H1 (cell line): ENCODE measurements at regions not wholly inside any gene's neighbourhood (a gene's known extent, or its start where the extent isn't known, plus 50 kb on each side); places are given as distances from the start of the nearest gene placed in this dataset.

Source experiments
- CTCF ChIA-PET: fragments of 300-600 bp; sonication (Branson Sonifier 250); formaldehyde crosslinking; loops from one replicate; lab custom pipeline; 2021; ENCODE audit not compliant: partially characterized antibody; lab: Charles Lee
- POLR2A ChIA-PET: fragments of 300-600 bp; sonication (Branson Sonifier 250); formaldehyde crosslinking; loops from one replicate; lab custom pipeline; 2021; ENCODE audit warnings: inconsistent platforms; ENCODE audit not compliant: partially characterized antibody; lab: Charles Lee
- DNase-seq, 2 experiments: peaks; one replicate each; pipeline versions ENCODE4 v3.0.0 to v3.0.0-alpha.2; 2010 to 2022; ENCODE audit warnings: low spot score in 2 of 2, low read depth in 1 of 2, mixed read lengths in 1 of 2
- FAIRE-seq: peaks from 2 replicates; lab custom pipeline; 2011; peaks lifted over from hg19 to GRCh38; lab: Jason Lieb, UNC
- H2AFZ ChIP-seq: 2 replicates; pipeline ENCODE4 v1.8.1; 2012; ENCODE audit warnings: low read length, inconsistent platforms
- H2AK5ac ChIP-seq: 2 replicates; pipeline ENCODE4 v1.6.1; 2013; ENCODE audit warnings: low read depth, low read length
- H2BK120ac ChIP-seq: replicated peaks from 2 replicates; pipeline ENCODE3; 2013; ENCODE audit warnings: low read depth, low read length, inconsistent platforms
- H2BK12ac ChIP-seq: 2 replicates; pipeline ENCODE4 v1.6.1; 2013; ENCODE audit warnings: low read depth, low read length
- H2BK15ac ChIP-seq: 2 replicates; pipeline ENCODE4 v1.6.1; 2013; ENCODE audit warnings: low read length
- H2BK20ac ChIP-seq: 2 replicates; pipeline ENCODE4 v1.6.1; 2013; ENCODE audit warnings: low read length
- H2BK5ac ChIP-seq: 2 replicates; pipeline ENCODE4 v1.6.1; 2013; ENCODE audit warnings: low read depth, low read length
- H3K14ac ChIP-seq: 2 replicates; pipeline ENCODE4 v1.6.1; 2013; ENCODE audit warnings: inconsistent platforms; ENCODE audit not compliant: insufficient read length
- H3K18ac ChIP-seq: 2 replicates; pipeline ENCODE4 v1.6.1; 2013; ENCODE audit warnings: low read length; ENCODE audit errors: extremely low read depth
- H3K23ac ChIP-seq: 2 replicates; pipeline ENCODE4 v1.6.1; 2013; ENCODE audit warnings: inconsistent platforms; ENCODE audit not compliant: insufficient read length
- H3K23me2 ChIP-seq: 2 replicates; pipeline ENCODE4 v1.6.1; 2013; ENCODE audit warnings: low read depth, low read length
- H3K27ac ChIP-seq: 2 replicates; pipeline ENCODE4 v1.6.1; 2011; ENCODE audit warnings: low read depth, low read length, inconsistent platforms
- H3K27me3 ChIP-seq, 4 experiments: replicated peaks in 1 of 4; 1 replicate in 1 of 4; 2 replicates in 3 of 4; pipeline versions ENCODE4 v1.6.1 to v1.8.1; 2011 to 2013; ENCODE audit warnings: low read length in 3 of 4, mild to moderate bottlenecking in 3 of 4, inconsistent platforms in 2 of 4, mixed read lengths in 2 of 4, moderate library complexity in 1 of 4; ENCODE audit not compliant: control insufficient read depth in 3 of 4, insufficient read depth in 3 of 4; ENCODE audit errors: extremely low read depth in 1 of 4
- H3K36me3 ChIP-seq, 4 experiments: 2 replicates each; pipeline versions ENCODE4 v1.6.1 to v1.8.1; 2011 to 2013; ENCODE audit warnings: mild to moderate bottlenecking in 4 of 4, low read length in 3 of 4, moderate library complexity in 2 of 4, control low read depth in 1 of 4, inconsistent platforms in 1 of 4; ENCODE audit not compliant: insufficient read depth in 4 of 4, control insufficient read depth in 2 of 4
- H3K4ac ChIP-seq: replicated peaks from 2 replicates; pipeline ENCODE3; 2013; ENCODE audit warnings: low read length, low read depth, mixed read lengths, inconsistent platforms; ENCODE audit not compliant: insufficient read length
- H3K4me1 ChIP-seq, 4 experiments: replicated peaks in 1 of 4; 1 replicate in 1 of 4; 2 replicates in 3 of 4; pipeline versions ENCODE4 v1.6.1 to v1.8.1; 2011 to 2013; ENCODE audit warnings: low read length in 3 of 4, inconsistent platforms in 2 of 4, mixed read lengths in 1 of 4; ENCODE audit not compliant: insufficient read depth in 4 of 4, control insufficient read depth in 3 of 4
- H3K4me2 ChIP-seq, 2 experiments: 2 replicates each; pipeline versions ENCODE4 v1.6.1 to v1.8.1; 2011 to 2013; ENCODE audit warnings: low read depth in 2 of 2, low read length in 2 of 2, control low read depth in 1 of 2, inconsistent platforms in 1 of 2, mild to moderate bottlenecking in 1 of 2; ENCODE audit not compliant: insufficient read depth in 1 of 2
- H3K4me3 ChIP-seq, 4 experiments: fragments of 200-600, 300-600 bp in 1 of 4; sonication (generic), shearing (Covaris generic), sonication (Bioruptor Twin) in 1 of 4; 2 replicates each; pipeline versions ENCODE4 v1.5.1 to v1.8.1; 2011 to 2016; ENCODE audit warnings: low read length in 4 of 4, low read depth in 3 of 4, control low read depth in 2 of 4, inconsistent platforms in 2 of 4, mild to moderate bottlenecking in 2 of 4, mixed read lengths in 1 of 4, moderate library complexity in 1 of 4; ENCODE audit not compliant: insufficient read depth in 2 of 4; ENCODE audit errors: extremely low read depth in 1 of 4
- H3K56ac ChIP-seq: replicated peaks from 2 replicates; pipeline ENCODE3; 2013; ENCODE audit warnings: low read depth, mild to moderate bottlenecking, mixed read lengths, low read length, inconsistent platforms; ENCODE audit not compliant: insufficient read length
- H3K79me1 ChIP-seq: 2 replicates; pipeline ENCODE4 v1.6.1; 2013; ENCODE audit warnings: low read depth, low read length, control low read depth
- H3K79me2 ChIP-seq, 2 experiments: 2 replicates each; pipeline versions ENCODE4 v1.6.1 to v1.8.1; 2012 to 2013; ENCODE audit warnings: low read length in 2 of 2, mild to moderate bottlenecking in 2 of 2, inconsistent platforms in 1 of 2; ENCODE audit not compliant: insufficient read depth in 2 of 2, control insufficient read depth in 1 of 2
- H3K9ac ChIP-seq, 4 experiments: replicated peaks in 1 of 4; 1 replicate in 1 of 4; 2 replicates in 3 of 4; pipeline versions ENCODE4 v1.6.1 to v1.8.1; 2011 to 2013; ENCODE audit warnings: low read depth in 3 of 4, low read length in 3 of 4, control low read depth in 2 of 4, mild to moderate bottlenecking in 2 of 4, moderate library complexity in 2 of 4, inconsistent platforms in 1 of 4; ENCODE audit errors: extremely low read depth in 1 of 4
- H3K9me3 ChIP-seq, 2 experiments: 2 replicates each; pipeline versions ENCODE4 v1.6.1 to v1.8.1; 2012 to 2013; ENCODE audit warnings: mild to moderate bottlenecking in 2 of 2, moderate library complexity in 2 of 2, control low read depth in 1 of 2, inconsistent platforms in 1 of 2, low read depth in 1 of 2, low read length in 1 of 2, mixed read lengths in 1 of 2; ENCODE audit not compliant: insufficient read depth in 2 of 2
- H4K20me1 ChIP-seq, 2 experiments: replicated peaks in 1 of 2; 2 replicates each; pipeline versions ENCODE3 to v1.8.1; 2011 to 2013; ENCODE audit warnings: inconsistent platforms in 2 of 2, low read length in 2 of 2, mild to moderate bottlenecking in 1 of 2; ENCODE audit not compliant: insufficient read depth in 2 of 2, control insufficient read depth in 1 of 2
- H4K5ac ChIP-seq: 2 replicates; pipeline ENCODE4 v1.6.1; 2013; ENCODE audit warnings: low read length, low read depth, mixed read lengths, inconsistent platforms; ENCODE audit not compliant: insufficient read length
- H4K8ac ChIP-seq: 2 replicates; pipeline ENCODE4 v1.8.0; 2013; ENCODE audit warnings: mild to moderate bottlenecking, moderate library complexity, low read length, inconsistent platforms; ENCODE audit not compliant: insufficient read depth; ENCODE audit errors: extremely low read depth
- H4K91ac ChIP-seq: replicated peaks from 2 replicates; pipeline ENCODE3; 2013; ENCODE audit warnings: low read length, mixed read lengths, inconsistent platforms; ENCODE audit not compliant: insufficient read length
- CHD1 ChIP-seq: IDR thresholded peaks from 2 replicates; pipeline ENCODE4 v1.6.1; 2012; ENCODE audit warnings: low read depth, low read length, improper control_type of control experiment
- CHD2 ChIP-seq: IDR thresholded peaks from 2 replicates; pipeline ENCODE4 v1.6.1; 2012; ENCODE audit warnings: low read length, improper control_type of control experiment
- EP300 ChIP-seq, 2 experiments: IDR thresholded peaks; 1 replicate in 1 of 2; 2 replicates in 1 of 2; pipeline ENCODE4 v1.6.1; 2011 to 2012; ENCODE audit warnings: low read depth in 2 of 2, low read length in 2 of 2, mild to moderate bottlenecking in 2 of 2, borderline replicate concordance in 1 of 2, inconsistent platforms in 1 of 2, moderate library complexity in 1 of 2
- KDM4A ChIP-seq: IDR thresholded peaks from one replicate; pipeline ENCODE4 v1.7.1; 2012; ENCODE audit warnings: low read depth, mild to moderate bottlenecking, moderate library complexity, low read length, inconsistent platforms; ENCODE audit not compliant: severe bottlenecking
- KDM5A ChIP-seq: fragments of 200-600 bp; IDR thresholded peaks from 2 replicates; pipeline ENCODE4 v1.7.1; 2012; ENCODE audit warnings: mild to moderate bottlenecking, low read length, inconsistent platforms, mixed read lengths
- NANOG ChIP-seq: IDR thresholded peaks from 2 replicates; pipeline ENCODE4 v1.6.1; 2011; ENCODE audit warnings: low read length, low read depth, mild to moderate bottlenecking, inconsistent platforms; ENCODE audit not compliant: insufficient read depth, poor library complexity, severe bottlenecking
- RBBP5 ChIP-seq: IDR thresholded peaks from 2 replicates; pipeline ENCODE4 v1.7.1; 2012; ENCODE audit warnings: low read depth, mild to moderate bottlenecking, inconsistent platforms, low read length, moderate library complexity, borderline replicate concordance
- RNF2 ChIP-seq: fragments of 200-900, 300-1000 bp; sonication (generic); IDR thresholded peaks from 2 replicates; pipeline ENCODE4 v1.7.1; 2016; ENCODE audit warnings: borderline replicate concordance, low read depth, mild to moderate bottlenecking, antibody characterized with exemption, low read length; ENCODE audit not compliant: poor library complexity, severe bottlenecking; ENCODE audit errors: missing control alignments
- ZNF274 ChIP-seq: IDR thresholded peaks from 2 replicates; pipeline ENCODE4 v1.7.0; 2012; ENCODE audit warnings: low read length, borderline replicate concordance; ENCODE audit errors: extremely low read depth
- WGBS, 2 experiments: shearing (Covaris generic) in 1 of 2; methylation state at CpG; one replicate each; pipeline versions ENCODE4 v1.1.6 to v1.1.7; 2013 to 2015; ENCODE audit warnings: low lambda C conversion rate in 2 of 2, mixed read lengths in 2 of 2, inconsistent platforms in 1 of 2, low coverage in 1 of 2, missing lambda C conversion rate in 1 of 2; ENCODE audit not compliant: insufficient replicate concordance in 2 of 2, insufficient coverage in 1 of 2, insufficient read length in 1 of 2; ENCODE audit errors: extremely low coverage in 1 of 2, missing lambda C conversion rate in 1 of 2; 5-methylcytosine and 5-hydroxymethylcytosine counted together
- TF ChIP-seq, protein P1 (sequence below), 3 experiments: IDR thresholded peaks; 1 replicate in 2 of 3; 2 replicates in 1 of 3; pipeline versions ENCODE4 v1.5.1 to v1.6.1; 2011; ENCODE audit warnings: low read length in 3 of 3, mild to moderate bottlenecking in 3 of 3, inconsistent platforms in 2 of 3, low read depth in 1 of 3, moderate library complexity in 1 of 3; ENCODE audit not compliant: insufficient read depth in 1 of 3; ENCODE audit errors: control extremely low read depth in 1 of 3

DNA sequence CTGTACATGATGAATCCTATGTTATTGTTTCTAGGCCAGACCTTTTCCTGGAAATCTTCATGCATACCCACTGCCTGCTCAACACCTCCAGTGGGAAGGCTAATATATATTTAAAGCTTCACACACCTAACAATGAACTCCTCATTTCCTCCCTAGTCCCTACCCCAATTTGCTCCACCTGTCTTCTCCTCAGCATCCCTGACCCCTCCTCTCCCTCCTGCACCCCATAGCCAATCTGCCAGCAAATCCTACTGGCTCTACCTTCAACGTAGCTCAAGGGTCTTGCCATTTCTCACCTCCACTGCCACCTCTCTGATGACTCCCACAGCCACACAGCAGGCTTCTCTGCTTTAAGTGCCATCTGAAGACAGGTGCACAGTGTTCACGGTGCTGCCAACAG is 215.6 kb upstream of the WSB1 start:
- DNase-seq (no peak), FAIRE-seq (no peak)
- Histone ChIP-seq H2AFZ (no peak overlapping the region), H4K20me1 (no peaks in the 10 kb centered on the region), H3K14ac (no peak overlapping the region), H2BK5ac (no peak overlapping the region), H2BK15ac (no peak overlapping the region), H4K5ac (no peak overlapping the region), H3K4me3 (no peak overlapping the region), H4K91ac (no peak overlapping the region), H2BK120ac (no peak overlapping the region), H3K27me3 (no peaks in the 10 kb centered on the region), H3K4me1 (no peaks in the 10 kb centered on the region), H4K8ac (no peak overlapping the region), H3K9ac (no peak overlapping the region), H3K36me3 (no peaks in the 10 kb centered on the region), H3K9me3 (peaks cover 67 to 87% of the 10 kb centered on the region in 2 experiments), H3K23ac (no peak overlapping the region), H2BK12ac (no peak overlapping the region), H3K4ac (no peak overlapping the region), H3K23me2 (no peaks in the 10 kb centered on the region; the same call in 1 of the 2 replicates), H3K18ac (no peak overlapping the region), H3K27ac (no peak overlapping the region), H3K79me1 (no peaks in the 10 kb centered on the region), H3K79me2 (no peaks in the 10 kb centered on the region), H3K56ac (no peak overlapping the region), H2AK5ac (no peak overlapping the region), H3K4me2 (no peak overlapping the region), H2BK20ac (no peak overlapping the region)
- POLR2A ChIA-PET, result no interaction called here
- WGBS, 2 experiments, result 63% methylated on average over 2 of the region's 2 CpGs; no CpG with 5 or more reads in 1 of the 2 experiments
- CTCF ChIA-PET, result no interaction called here
- TF ChIP-seq CHD2 (no peak), EP300 (IDR thresholded peaks at IDR 0.05; ENCODE audit: borderline replicate concordance in 1 of 2, low read depth in 2 of 2, low read length in 2 of 2) (no peak), CHD1 (no peak), KDM5A (no peak), KDM4A (no peak), RNF2 (no peak), ZNF274 (no peak), RBBP5 (no peak), NANOG (no peak)
- TF ChIP-seq, protein P1, sequence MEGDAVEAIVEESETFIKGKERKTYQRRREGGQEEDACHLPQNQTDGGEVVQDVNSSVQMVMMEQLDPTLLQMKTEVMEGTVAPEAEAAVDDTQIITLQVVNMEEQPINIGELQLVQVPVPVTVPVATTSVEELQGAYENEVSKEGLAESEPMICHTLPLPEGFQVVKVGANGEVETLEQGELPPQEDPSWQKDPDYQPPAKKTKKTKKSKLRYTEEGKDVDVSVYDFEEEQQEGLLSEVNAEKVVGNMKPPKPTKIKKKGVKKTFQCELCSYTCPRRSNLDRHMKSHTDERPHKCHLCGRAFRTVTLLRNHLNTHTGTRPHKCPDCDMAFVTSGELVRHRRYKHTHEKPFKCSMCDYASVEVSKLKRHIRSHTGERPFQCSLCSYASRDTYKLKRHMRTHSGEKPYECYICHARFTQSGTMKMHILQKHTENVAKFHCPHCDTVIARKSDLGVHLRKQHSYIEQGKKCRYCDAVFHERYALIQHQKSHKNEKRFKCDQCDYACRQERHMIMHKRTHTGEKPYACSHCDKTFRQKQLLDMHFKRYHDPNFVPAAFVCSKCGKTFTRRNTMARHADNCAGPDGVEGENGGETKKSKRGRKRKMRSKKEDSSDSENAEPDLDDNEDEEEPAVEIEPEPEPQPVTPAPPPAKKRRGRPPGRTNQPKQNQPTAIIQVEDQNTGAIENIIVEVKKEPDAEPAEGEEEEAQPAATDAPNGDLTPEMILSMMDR (IDR thresholded peaks at IDR 0.05; ENCODE audit: control extremely low read depth in 1 of 3, insufficient read depth in 1 of 3, low read depth in 1 of 3, low read length in 3 of 3), result no peak
